Fibroblast of lung (primary cell): ENCODE measurements at regions not wholly inside any gene's neighbourhood (a gene's known extent, or its start where the extent isn't known, plus 50 kb on each side); places are given as distances from the start of the nearest gene placed in this dataset.

Source experiments
- DNase-seq, 2 donors: peaks; one replicate each; pipeline versions ENCODE4 v3.0.0 to v3.0.0-alpha.2; 2010; ENCODE audit warnings: low read depth in 2 of 2
- H2AFZ ChIP-seq: 2 replicates; pipeline ENCODE4 v1.5.1; 2012; ENCODE audit warnings: low read length, control low read depth, inconsistent platforms
- H3K27ac ChIP-seq: 2 replicates; pipeline ENCODE4 v1.5.1; 2011; ENCODE audit warnings: low read length, control low read depth; ENCODE audit not compliant: insufficient read depth
- H3K27me3 ChIP-seq: 2 replicates; pipeline ENCODE4 v1.5.1; 2011; ENCODE audit warnings: mild to moderate bottlenecking, low read length; ENCODE audit not compliant: control insufficient read depth, insufficient read depth
- H3K36me3 ChIP-seq: 2 replicates; pipeline ENCODE4 v1.5.1; 2011; ENCODE audit warnings: low read length; ENCODE audit not compliant: control insufficient read depth, insufficient read depth
- H3K4me1 ChIP-seq: 2 replicates; pipeline ENCODE4 v1.5.1; 2011; ENCODE audit warnings: low read length; ENCODE audit not compliant: control insufficient read depth, insufficient read depth; ENCODE audit errors: extremely low read depth
- H3K4me2 ChIP-seq: 2 replicates; pipeline ENCODE4 v1.5.1; 2011; ENCODE audit warnings: low read length, control low read depth; ENCODE audit not compliant: insufficient read depth; ENCODE audit errors: extremely low read depth
- H3K4me3 ChIP-seq, 4 experiments: fragments of 200-600 bp in 1 of 4; sonication (generic) in 1 of 4; replicated peaks in 1 of 4; 2 replicates each; pipeline ENCODE4 v1.5.1; 2011 to 2016; ENCODE audit warnings: low read length in 4 of 4, low read depth in 3 of 4, mild to moderate bottlenecking in 3 of 4, control low read depth in 2 of 4, inconsistent platforms in 1 of 4, mixed read lengths in 1 of 4; ENCODE audit not compliant: insufficient read depth in 1 of 4; ENCODE audit errors: control extremely low read depth in 1 of 4
- H3K79me2 ChIP-seq: 2 replicates; pipeline ENCODE4 v1.5.1; 2012; ENCODE audit warnings: mild to moderate bottlenecking, low read length, inconsistent platforms; ENCODE audit not compliant: control insufficient read depth, insufficient read depth
- H3K9ac ChIP-seq: 2 replicates; pipeline ENCODE4 v1.5.1; 2011; ENCODE audit warnings: mild to moderate bottlenecking, low read length, control low read depth; ENCODE audit not compliant: insufficient read depth
- H3K9me3 ChIP-seq: 2 replicates; pipeline ENCODE4 v1.5.1; 2012; ENCODE audit warnings: low read depth, low read length; ENCODE audit not compliant: control insufficient read depth, insufficient read depth
- H4K20me1 ChIP-seq: 2 replicates; pipeline ENCODE4 v1.5.1; 2011; ENCODE audit warnings: low read length; ENCODE audit not compliant: control insufficient read depth, insufficient read depth; ENCODE audit errors: extremely low read depth
- EZH2 ChIP-seq: IDR thresholded peaks from 2 replicates; pipeline ENCODE4 v1.5.1; 2012; ENCODE audit warnings: low read length, control low read depth, mild to moderate bottlenecking; ENCODE audit errors: missing control alignments
- TF ChIP-seq, protein P1 (sequence below), 2 donors: IDR thresholded peaks in 1 of 2; conservative IDR thresholded peaks in 1 of 2; 1 replicate in 1 of 2; 2 replicates in 1 of 2; pipeline ENCODE4 v1.5.1; 2011 to 2012; ENCODE audit warnings: low read length in 2 of 2, control low read depth in 1 of 2, inconsistent platforms in 1 of 2, low read depth in 1 of 2, mild to moderate bottlenecking in 1 of 2

DNA sequence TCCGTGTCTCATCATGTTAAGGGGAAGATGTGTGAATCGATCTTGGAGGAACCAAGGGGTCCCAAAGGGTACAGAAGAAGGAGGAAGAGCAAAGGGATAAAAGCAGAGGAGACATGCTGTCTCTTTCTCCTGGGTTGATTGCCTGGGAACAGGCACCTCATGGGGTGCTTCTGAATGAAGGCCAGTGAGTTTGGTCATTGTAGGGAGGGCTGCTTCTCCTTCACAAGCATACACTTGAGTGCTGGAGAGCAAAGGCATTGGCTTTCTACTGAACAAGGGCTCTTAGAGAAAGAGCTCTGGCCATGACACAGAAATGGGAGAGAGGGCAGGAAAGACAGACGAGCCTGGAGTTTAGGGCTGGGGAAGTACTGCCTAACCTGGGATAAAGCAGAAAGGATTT lies 146.7 kb upstream of the NPY start:
- Histone ChIP-seq H3K4me3 (no peak overlapping the region), H4K20me1 (no peaks in the 10 kb centered on the region), H3K4me2 (no peak overlapping the region), H3K27me3 (no peaks in the 10 kb centered on the region), H3K79me2 (no peaks in the 10 kb centered on the region), H3K9me3 (no peaks in the 10 kb centered on the region), H2AFZ (no peak overlapping the region), H3K9ac (no peak overlapping the region), H3K4me1 (no peaks in the 10 kb centered on the region), H3K36me3 (no peaks in the 10 kb centered on the region), H3K27ac (no peak overlapping the region)
- no peak for DNase-seq
- TF ChIP-seq, protein P1, sequence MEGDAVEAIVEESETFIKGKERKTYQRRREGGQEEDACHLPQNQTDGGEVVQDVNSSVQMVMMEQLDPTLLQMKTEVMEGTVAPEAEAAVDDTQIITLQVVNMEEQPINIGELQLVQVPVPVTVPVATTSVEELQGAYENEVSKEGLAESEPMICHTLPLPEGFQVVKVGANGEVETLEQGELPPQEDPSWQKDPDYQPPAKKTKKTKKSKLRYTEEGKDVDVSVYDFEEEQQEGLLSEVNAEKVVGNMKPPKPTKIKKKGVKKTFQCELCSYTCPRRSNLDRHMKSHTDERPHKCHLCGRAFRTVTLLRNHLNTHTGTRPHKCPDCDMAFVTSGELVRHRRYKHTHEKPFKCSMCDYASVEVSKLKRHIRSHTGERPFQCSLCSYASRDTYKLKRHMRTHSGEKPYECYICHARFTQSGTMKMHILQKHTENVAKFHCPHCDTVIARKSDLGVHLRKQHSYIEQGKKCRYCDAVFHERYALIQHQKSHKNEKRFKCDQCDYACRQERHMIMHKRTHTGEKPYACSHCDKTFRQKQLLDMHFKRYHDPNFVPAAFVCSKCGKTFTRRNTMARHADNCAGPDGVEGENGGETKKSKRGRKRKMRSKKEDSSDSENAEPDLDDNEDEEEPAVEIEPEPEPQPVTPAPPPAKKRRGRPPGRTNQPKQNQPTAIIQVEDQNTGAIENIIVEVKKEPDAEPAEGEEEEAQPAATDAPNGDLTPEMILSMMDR (conservative IDR thresholded peaks at IDR 0.05 in 1 of 2, IDR thresholded peaks at IDR 0.05 in 1 of 2; ENCODE audit: low read depth in 1 of 2, low read length in 2 of 2): no peak
- no peak for TF ChIP-seq EZH2

DNA sequence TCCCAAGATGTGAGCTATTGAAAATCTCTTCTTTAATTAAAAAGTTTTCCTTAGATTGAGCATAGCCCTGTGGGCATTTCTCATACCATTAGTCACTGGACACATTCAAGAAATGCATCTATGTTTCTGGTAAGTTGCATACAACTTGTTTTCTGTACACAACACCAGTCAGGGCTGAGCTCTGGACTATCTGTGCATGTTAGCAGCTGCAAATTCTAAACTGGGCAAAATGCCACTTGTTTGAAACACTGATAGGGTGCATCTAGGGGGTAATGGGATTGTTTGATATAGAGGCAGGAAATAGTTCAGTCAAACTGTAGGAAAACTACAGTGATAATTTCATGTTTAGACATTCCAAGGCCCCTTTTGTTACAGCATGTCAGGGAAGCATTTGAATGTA lies 145.6 kb upstream of the NPY start:
- TF ChIP-seq, protein P1 (conservative IDR thresholded peaks at IDR 0.05 in 1 of 2, IDR thresholded peaks at IDR 0.05 in 1 of 2; ENCODE audit: low read depth in 1 of 2, low read length in 2 of 2): no peak
- TF ChIP-seq EZH2: no peak
- Histone ChIP-seq H3K36me3 (no peaks in the 10 kb centered on the region), H3K4me2 (no peak overlapping the region), H3K4me1 (no peaks in the 10 kb centered on the region), H3K4me3 (no peak overlapping the region), H2AFZ (no peak overlapping the region), H3K27me3 (no peaks in the 10 kb centered on the region), H3K79me2 (no peaks in the 10 kb centered on the region), H4K20me1 (no peaks in the 10 kb centered on the region), H3K9me3 (no peaks in the 10 kb centered on the region), H3K27ac (no peak overlapping the region), H3K9ac (no peak overlapping the region)
- DNase-seq: no peak

DNA sequence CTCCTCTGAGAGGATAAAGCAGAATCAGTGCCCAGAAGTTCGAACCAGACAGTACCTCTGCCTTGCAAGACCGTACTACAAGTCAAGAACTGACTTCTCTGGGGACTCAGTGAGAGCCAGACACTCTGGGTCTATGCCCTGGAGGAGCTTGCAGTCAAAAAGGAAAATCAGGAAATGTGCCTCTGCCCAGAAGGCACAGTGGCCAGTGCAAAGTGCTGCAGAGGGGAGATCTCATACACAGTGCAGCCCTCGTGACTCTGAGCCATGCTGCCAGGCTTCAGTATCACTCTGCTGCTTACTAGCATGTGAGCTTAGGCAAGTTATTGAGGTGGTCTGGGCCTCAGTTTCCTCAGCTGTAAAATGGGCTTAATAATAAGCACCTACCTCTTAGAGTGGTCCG lies 144.0 kb upstream of the NPY start:
- no peak for DNase-seq
- no peaks in the 10 kb centered on the region for H3K27me3 ChIP-seq
- no peak overlapping the region for H3K4me3 ChIP-seq

More for the DNA sequence above, 144.0 kb upstream of the NPY start:
- no peak overlapping the region for H2AFZ ChIP-seq
- no peak overlapping the region for H3K27ac ChIP-seq
- H3K9me3 ChIP-seq: no peaks in the 10 kb centered on the region
- no peaks in the 10 kb centered on the region for H3K79me2 ChIP-seq
- no peaks in the 10 kb centered on the region for H3K36me3 ChIP-seq
- no peaks in the 10 kb centered on the region for H4K20me1 ChIP-seq
- no peaks in the 10 kb centered on the region for H3K4me1 ChIP-seq
- no peak overlapping the region for H3K9ac ChIP-seq
- H3K4me2 ChIP-seq: no peak overlapping the region
- TF ChIP-seq EZH2: no peak
- TF ChIP-seq, protein P1 (conservative IDR thresholded peaks at IDR 0.05 in 1 of 2, IDR thresholded peaks at IDR 0.05 in 1 of 2; ENCODE audit: low read depth in 1 of 2, low read length in 2 of 2): no peak
